Activated CD4-positive, alpha-beta T cell treated with anti-CD3 and anti-CD28 coated beads, Interleukin-2, amount 50 U/mL, for 24 hours (primary cell): ENCODE measurements at regions not wholly inside any gene's neighbourhood (a gene's known extent, or its start where the extent isn't known, plus 50 kb on each side); places are given as distances from the start of the nearest gene placed in this dataset.

ENCODE experiments used
- DNase-seq, 2 donors: peaks; one replicate each; pipeline ENCODE4 v3.0.0-alpha.2; 2020; ENCODE audit warnings: low read depth in 1 of 2, low spot score in 1 of 2

- DNase-seq, result no peak
These were observed 118.1 kb upstream of the MAFB start for GRCh38 chr20:40806929-40807820.

- DNase-seq, result no peak
These were observed 118.8 kb upstream of the MAFB start for GRCh38 chr20:40807821-40808170.

DNA sequence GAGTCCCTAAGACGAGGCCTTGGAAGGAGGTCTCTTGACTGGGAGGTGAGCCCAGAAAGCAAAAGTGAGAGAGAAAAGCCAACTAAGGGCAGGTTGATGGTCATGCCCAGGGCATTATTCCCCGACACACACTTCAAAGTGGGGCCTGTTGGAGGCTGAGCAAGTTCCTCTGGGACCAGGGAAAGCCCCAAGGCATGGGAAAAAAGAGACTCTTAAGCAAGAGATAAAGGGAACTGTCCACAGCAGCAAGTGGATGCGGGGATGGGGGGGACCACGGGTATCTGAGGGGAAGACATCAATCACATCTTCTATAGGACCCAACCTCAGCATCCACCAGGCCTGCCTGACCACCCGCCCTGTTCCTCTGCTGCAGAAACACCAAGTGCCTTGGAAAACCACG lies 119.9 kb upstream of the MAFB start:
- no peak for DNase-seq

DNA sequence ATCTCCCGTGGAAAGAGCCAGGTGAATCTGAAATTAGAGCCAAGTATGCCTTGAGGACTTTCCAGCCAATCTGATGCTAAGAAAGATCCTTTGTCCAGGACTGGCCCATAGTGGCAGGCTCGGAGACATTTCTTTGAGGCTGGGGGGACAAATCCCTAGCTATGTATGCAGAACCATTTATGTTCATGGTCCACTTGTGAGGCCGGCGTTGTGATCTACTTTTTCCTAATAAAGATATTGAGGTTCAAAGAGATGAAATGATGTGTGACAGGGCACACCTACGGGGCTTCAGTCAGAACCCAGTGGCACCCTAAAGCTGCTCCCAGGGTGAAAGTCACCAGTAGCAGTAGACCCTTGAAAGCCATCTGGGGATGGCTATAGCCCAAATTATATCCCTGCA lies 120.3 kb upstream of the MAFB start:
- DNase-seq, result no peak

DNA sequence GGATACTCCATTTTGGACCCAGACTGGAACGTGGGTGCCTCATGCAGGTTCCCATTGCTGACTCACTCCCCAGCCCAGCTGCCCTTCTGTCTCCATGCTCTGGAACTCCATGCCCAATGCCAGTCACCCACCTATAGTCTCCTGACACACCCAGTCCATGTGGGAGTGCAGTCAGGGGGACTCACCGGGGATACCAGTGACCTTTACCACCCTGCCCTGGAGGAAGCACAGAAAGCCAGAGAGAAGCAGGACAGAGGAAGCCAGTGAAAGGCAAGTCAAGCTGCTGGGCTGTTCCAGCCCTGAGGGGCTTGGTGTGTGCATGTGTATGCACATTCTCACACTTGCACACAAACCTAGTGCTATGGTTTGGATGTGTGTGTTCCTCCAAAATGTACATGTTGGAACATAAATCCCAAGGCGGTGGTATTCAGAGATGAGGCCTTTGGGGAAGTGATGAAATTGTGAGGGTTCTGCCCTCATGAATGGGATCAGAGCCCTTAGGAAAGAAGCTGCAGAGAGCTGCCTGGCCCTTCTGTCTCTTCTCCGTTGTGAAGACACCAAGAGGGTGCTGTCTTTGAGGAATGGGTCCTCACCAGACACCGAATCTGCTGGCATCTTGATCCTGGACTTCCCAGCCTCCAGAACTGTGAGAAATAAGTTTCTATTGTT lies 121.4 kb upstream of the MAFB start:
- DNase-seq, result no peak

GRCh38 chr20:40811004-40811403 lies 122.0 kb upstream of the MAFB start:
- no peak for DNase-seq

DNA sequence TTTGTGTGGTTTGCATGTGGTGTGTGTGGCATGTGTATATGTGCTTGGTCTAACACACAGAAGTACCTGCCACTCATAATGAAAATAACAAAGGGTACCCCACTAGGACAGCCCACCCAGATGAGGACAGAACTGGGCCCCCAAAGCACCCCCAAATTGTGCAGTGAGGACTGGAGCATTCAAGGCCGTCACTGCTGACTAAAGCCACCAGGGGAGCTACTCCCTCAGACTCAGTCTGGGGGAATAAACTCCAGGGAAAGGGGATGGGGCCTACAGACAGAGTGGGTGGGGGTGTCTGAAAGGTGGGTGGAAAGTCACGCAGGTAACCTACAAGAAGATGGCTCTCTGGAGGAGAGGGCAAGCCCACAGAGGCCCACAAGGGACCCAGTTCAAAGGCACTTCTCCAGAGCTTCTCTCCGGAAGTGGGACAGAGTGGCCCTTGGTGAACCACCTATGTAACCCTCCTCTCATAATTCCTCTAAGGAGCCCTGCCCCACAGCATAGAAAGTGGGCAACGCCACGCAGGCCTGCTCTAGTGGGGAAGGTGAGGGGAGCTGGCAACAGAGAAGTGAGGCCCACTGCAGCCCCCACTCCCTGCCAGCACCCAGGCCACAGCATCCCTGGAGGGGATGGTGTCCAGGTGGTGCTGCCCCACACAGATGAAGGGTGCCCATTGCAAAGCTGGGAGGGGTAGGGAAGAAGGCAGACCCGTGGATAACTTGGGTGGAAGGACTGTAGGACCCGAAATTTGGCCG lies 122.8 kb upstream of the MAFB start:
- DNase-seq, result no peak

- DNase-seq, result no peak
These were observed 123.4 kb upstream of the MAFB start for GRCh38 chr20:40812415-40812925.

- no peak for DNase-seq
These were observed 124.0 kb upstream of the MAFB start for GRCh38 chr20:40813029-40813431.

GRCh38 chr20:40813708-40814630 lies 124.9 kb upstream of the MAFB start:
- no peak for DNase-seq

DNA sequence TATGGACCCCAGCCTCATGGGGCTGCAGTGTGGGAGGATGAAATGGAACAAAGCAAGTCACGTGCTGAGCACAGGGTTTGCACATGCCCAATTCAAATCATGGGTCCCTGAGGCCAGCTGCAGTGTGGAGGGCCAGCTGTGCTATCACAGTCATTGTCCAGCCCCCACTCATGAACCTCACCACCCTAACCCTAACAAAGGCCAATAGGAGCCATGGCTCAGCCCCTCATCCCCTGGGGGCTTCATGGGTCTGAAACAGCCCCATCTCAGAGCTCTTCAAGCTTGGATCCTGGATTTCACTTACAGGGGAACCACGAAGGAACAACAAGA lies 125.6 kb upstream of the MAFB start:
- no peak for DNase-seq

GRCh38 chr20:40815156-40816038 lies 126.4 kb upstream of the MAFB start:
- no peak for DNase-seq

- DNase-seq, result no peak
These were observed 127.0 kb upstream of the MAFB start for GRCh38 chr20:40816039-40816352.

DNA sequence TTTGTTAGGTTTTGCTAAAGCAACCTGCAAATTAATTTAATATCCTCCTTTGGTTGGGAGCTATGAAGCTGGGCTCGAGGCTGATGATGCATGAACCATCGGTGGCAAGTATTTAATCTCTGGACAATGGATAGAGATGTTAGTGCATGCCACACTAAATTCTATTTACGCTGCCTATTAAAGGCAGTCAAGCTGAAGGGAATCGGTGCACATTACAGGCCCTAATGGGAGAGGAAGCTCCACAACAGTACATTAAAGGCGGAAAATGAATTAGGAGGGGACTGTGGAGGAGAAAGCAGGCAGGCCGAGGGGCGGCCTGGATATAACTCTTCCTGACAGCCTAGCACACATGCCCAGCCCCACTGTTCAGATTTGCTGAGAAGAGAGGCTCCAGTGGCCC lies 132.4 kb upstream of the MAFB start:
- DNase-seq, result no peak

GRCh38 chr20:40826699-40827098 lies 137.7 kb upstream of the MAFB start:
- no peak for DNase-seq

- DNase-seq, result no peak
These were observed 146.3 kb upstream of the MAFB start for GRCh38 chr20:40835321-40835720.

- DNase-seq, result no peak
These were observed 149.5 kb upstream of the MAFB start for GRCh38 chr20:40838509-40838908.

GRCh38 chr20:40843251-40843650 lies 154.2 kb upstream of the MAFB start:
- no peak for DNase-seq

DNA sequence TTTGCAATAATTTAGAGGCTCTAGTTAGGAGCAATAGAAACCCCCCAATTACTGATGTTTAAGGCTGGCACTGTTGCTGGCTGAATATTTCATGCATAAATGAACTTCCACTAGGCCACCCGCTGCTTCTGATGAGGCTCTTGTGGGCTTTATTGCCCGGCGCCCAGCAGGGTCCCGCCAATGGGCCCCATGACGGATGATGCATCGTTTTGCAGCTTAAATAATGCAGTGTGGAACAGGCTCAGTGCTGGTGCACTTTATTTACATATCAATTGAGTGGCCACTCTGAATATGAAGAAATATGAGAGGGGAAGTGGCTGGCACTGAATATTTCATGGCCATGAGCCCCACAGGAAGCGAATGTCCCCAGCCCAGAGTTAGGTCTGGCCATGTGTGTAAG lies 155.3 kb upstream of the MAFB start:
- no peak for DNase-seq

DNA sequence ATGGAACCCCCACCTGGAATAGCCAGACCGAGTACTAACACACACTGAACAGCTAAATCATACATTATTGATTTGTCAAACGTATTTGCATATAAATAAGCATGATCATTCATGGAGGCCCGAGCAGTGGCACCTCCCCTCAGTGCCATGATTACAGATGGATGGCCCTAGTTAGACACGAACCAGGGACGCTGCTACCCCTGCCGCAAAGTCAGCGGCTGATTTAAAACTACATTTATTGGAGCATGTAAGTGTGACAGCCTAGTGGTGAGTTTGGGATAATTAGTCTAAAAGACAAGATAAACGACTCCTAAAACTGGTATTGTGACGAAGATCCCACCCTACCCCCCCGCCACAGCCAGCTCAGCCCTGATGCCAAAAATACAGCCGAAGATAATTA lies 159.1 kb upstream of the MAFB start:
- no peak for DNase-seq
